ENCODE measurements at regions not wholly inside any gene's neighbourhood (a gene's known extent, or its start where the extent isn't known, plus 50 kb on each side); places are given as distances from the start of the nearest gene placed in this dataset.

- TF ChIP-seq CTCF (IDR thresholded peaks at IDR 0.05) (peak in 5 of 6 experiments; percentile 17 to 48 (median 23)), POLR2AphosphoS5 (IDR thresholded peaks at IDR 0.05) (no peak), EP300 (IDR thresholded peaks at IDR 0.05) (no peak), POLR2A (IDR thresholded peaks at IDR 0.05) (no peak)
Measured at GRCh38 chr9:71628247-71628646, 140.1 kb downstream of the CEMIP2 start.
